HCT116 (cell line): ENCODE measurements at regions not wholly inside any gene's neighbourhood (a gene's known extent, or its start where the extent isn't known, plus 50 kb on each side); places are given as distances from the start of the nearest gene placed in this dataset.

ENCODE experiments used
- ATF3 ChIP-seq: IDR thresholded peaks from 2 replicates; pipeline ENCODE4 v1.6.1; 2012
- CTCF ChIP-seq, 3 experiments: fragments of 200-600 bp in 1 of 3; sonication (generic) in 1 of 3; IDR thresholded peaks in 2 of 3; conservative IDR thresholded peaks in 1 of 3; 2 replicates each; pipeline ENCODE4 v1.5.1; 2012 to 2017; ENCODE audit warnings: low read depth in 2 of 3, low read length in 2 of 3, antibody characterized with exemption in 1 of 3, borderline replicate concordance in 1 of 3, control low read depth in 1 of 3, mild to moderate bottlenecking in 1 of 3, mixed read lengths in 1 of 3, mixed run types in 1 of 3, moderate library complexity in 1 of 3; ENCODE audit not compliant: insufficient read depth in 1 of 3
- EGR1 ChIP-seq: IDR thresholded peaks from 2 replicates; pipeline ENCODE4 v1.6.1; 2012; ENCODE audit warnings: low read depth
- EZH2 ChIP-seq: fragments of 200-600 bp; sonication (generic); IDR thresholded peaks from 2 replicates; pipeline ENCODE4 v1.6.1; 2017; ENCODE audit warnings: antibody characterized with exemption, mixed run types
- POLR2A ChIP-seq: IDR thresholded peaks from 2 replicates; pipeline ENCODE4 v1.7.0; 2011; ENCODE audit warnings: borderline replicate concordance; ENCODE audit not compliant: insufficient read depth, insufficient read length; ENCODE audit errors: extremely low read depth
- POLR2AphosphoS5 ChIP-seq: IDR thresholded peaks from 2 replicates; pipeline ENCODE4 v1.6.1; 2011; ENCODE audit warnings: mild to moderate bottlenecking, low read depth, low read length, moderate library complexity
- REST ChIP-seq: IDR thresholded peaks from 2 replicates; pipeline ENCODE4 v1.6.1; 2012; ENCODE audit warnings: low read depth
- SP1 ChIP-seq: IDR thresholded peaks from 2 replicates; pipeline ENCODE4 v1.6.1; 2012; ENCODE audit warnings: low read depth
- YY1 ChIP-seq: IDR thresholded peaks from 2 replicates; pipeline ENCODE4 v1.6.1; 2011; ENCODE audit warnings: low read length, low read depth, moderate library complexity, mild to moderate bottlenecking; ENCODE audit not compliant: insufficient replicate concordance; ENCODE audit errors: extremely low read depth
- ZFX ChIP-seq: fragments of 450-650 bp; IDR thresholded peaks from 2 replicates; pipeline ENCODE4 v1.6.1; 2017
- ZNF274 ChIP-seq: fragments of 200-500 bp; sonication (Bioruptor generic); IDR thresholded peaks from 2 replicates; pipeline ENCODE4 v1.6.1; 2014; ENCODE audit warnings: mild to moderate bottlenecking, low read depth, low read length, inconsistent platforms

- TF ChIP-seq CTCF (IDR thresholded peaks at IDR 0.05 in 2 of 3, conservative IDR thresholded peaks at IDR 0.05 in 1 of 3; ENCODE audit: borderline replicate concordance in 1 of 3, insufficient read depth in 1 of 3, low read depth in 2 of 3, low read length in 2 of 3) (no peak), EZH2 (no peak), POLR2AphosphoS5 (no peak), SP1 (no peak), ZFX (no peak), ZNF274 (no peak), ATF3 (no peak), EGR1 (no peak), YY1 (no peak), POLR2A (no peak), REST (no peak)
These were observed 105.6 kb downstream of the ZNF22 start for GRCh38 chr10:45106236-45106856.
